SU-DHL-6 (cell line): ENCODE measurements at regions not wholly inside any gene's neighbourhood (a gene's known extent, or its start where the extent isn't known, plus 50 kb on each side); places are given as distances from the start of the nearest gene placed in this dataset.

Experiments used
- CTCF ChIP-seq: fragments of 200-600 bp; sonication (generic); IDR thresholded peaks from one replicate; pipeline ENCODE4 v1.5.1; 2017; ENCODE audit warnings: antibody characterized with exemption, mild to moderate bottlenecking, low read length, moderate library complexity; ENCODE audit not compliant: insufficient read depth, poor library complexity, severe bottlenecking
- EZH2phosphoT487 ChIP-seq: fragments of 200-600 bp; sonication (generic), shearing (Covaris generic); conservative IDR thresholded peaks from 2 replicates; pipeline ENCODE4 v1.6.1; 2018; ENCODE audit warnings: mild to moderate bottlenecking, antibody characterized with exemption, low read length, moderate library complexity, mixed read lengths

DNA sequence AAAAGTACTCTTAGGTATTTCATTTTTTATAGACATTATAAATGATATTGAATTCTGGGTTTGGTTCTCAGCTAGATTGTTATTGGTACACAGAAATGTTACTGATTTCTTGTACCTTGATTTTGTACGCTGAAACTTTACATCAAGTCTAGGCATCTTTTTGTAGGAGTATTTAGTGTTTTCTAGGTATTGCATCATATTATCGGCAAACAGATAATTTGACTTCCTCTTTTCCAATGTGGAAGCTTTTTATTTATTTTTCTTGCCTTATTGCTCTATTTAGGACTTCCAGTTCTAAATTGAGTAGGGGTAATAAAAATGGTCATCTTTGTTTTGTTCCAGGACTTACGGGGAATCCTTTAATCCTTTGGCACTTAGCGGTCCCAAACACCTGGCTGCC, 676.6 kb upstream of the CCDC179 start:
- TF ChIP-seq CTCF (no peak), EZH2phosphoT487 (no peak)
